GM20000 (cell line): ENCODE measurements at regions not wholly inside any gene's neighbourhood (a gene's known extent, or its start where the extent isn't known, plus 50 kb on each side); places are given as distances from the start of the nearest gene placed in this dataset.

Experiments used
- DNase-seq: peaks from one replicate; pipeline ENCODE4 v3.0.0; 2012; ENCODE audit warnings: low spot score
- TF ChIP-seq, protein P1 (sequence below): IDR thresholded peaks from 2 replicates; pipeline ENCODE4 v1.5.1; 2012; ENCODE audit warnings: mild to moderate bottlenecking, control low read depth; ENCODE audit errors: extremely low read depth, missing control alignments

DNA sequence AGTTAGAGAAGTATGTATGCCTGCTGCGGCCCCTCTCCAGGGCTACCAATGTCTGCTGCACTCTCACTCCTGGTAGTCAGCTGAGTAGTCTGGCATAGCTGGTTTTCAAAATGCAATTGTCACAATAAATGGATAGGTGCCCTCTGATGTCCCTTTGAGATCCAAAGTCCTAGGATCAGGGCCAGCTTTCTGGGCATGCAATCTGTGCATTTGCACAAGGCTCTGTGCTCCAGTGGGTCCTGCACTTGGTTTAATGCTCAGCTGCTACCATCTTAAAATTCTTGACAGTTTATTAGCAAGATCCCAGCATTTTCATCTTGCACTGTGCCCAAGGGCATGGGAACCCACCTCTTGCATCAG is 233.8 kb downstream of the LTN1 start:
- TF ChIP-seq, protein P1, sequence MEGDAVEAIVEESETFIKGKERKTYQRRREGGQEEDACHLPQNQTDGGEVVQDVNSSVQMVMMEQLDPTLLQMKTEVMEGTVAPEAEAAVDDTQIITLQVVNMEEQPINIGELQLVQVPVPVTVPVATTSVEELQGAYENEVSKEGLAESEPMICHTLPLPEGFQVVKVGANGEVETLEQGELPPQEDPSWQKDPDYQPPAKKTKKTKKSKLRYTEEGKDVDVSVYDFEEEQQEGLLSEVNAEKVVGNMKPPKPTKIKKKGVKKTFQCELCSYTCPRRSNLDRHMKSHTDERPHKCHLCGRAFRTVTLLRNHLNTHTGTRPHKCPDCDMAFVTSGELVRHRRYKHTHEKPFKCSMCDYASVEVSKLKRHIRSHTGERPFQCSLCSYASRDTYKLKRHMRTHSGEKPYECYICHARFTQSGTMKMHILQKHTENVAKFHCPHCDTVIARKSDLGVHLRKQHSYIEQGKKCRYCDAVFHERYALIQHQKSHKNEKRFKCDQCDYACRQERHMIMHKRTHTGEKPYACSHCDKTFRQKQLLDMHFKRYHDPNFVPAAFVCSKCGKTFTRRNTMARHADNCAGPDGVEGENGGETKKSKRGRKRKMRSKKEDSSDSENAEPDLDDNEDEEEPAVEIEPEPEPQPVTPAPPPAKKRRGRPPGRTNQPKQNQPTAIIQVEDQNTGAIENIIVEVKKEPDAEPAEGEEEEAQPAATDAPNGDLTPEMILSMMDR: no peak
- DNase-seq: no peak

DNA sequence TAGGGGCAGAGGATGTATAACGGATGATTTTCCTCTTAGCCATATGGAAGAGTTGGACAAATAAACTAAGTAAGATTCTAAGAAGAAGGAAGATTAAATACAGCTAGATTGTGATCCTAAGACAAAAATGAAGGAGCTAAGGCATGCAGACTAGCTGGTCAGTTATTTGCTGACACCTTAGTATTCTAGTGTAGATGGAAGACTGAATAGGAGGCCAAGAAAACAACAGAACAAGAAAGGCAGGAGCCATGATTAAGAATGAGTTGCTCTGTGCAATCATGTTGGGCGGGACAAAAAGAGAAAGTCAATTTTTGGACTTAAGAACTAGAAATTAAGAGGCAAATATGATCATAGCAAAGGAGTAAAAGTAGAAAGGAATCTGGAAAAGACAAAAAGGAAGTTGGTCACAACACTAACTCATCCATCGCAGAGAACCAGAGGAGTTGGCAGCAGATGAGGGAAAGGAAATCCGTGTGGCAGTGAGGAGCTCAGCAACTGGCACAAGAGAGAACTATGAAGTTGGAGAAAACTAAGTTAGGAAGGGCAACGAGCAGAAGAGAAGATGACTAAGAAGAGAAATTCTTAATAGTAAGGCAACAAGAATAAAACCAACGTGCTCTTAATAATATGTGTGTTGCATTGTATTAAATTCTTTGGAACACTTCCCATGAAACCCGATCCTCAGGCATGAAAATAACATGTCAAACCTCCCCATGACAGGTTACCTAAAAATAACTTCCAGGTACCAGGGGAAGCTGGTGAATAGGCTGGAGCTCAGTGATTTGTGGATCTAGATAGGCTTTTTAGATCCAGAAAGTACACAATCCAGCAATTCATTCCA is 234.4 kb downstream of the LTN1 start:
- TF ChIP-seq, protein P1: no peak
- DNase-seq: no peak

DNA sequence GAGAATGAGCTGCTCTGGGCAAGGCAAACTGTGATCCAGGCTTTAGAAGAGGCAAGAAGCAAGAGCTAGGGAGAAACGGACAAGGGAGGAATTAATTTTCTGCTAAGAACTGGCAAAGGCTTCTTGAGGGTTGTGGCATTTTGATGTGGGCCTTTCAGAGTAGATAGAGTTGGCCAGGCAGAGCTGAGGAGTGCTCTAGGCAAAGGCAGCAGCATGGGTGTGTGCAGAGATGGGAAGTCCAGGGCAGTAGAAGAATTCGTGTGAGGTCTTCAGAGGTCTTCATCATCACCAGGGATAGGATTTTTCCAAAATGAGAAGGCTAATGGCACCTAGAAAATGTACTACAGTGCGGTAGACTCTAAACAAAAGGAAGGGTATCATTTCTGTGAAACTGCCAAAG is 237.8 kb downstream of the LTN1 start:
- TF ChIP-seq, protein P1: no peak
- DNase-seq: no peak

DNA sequence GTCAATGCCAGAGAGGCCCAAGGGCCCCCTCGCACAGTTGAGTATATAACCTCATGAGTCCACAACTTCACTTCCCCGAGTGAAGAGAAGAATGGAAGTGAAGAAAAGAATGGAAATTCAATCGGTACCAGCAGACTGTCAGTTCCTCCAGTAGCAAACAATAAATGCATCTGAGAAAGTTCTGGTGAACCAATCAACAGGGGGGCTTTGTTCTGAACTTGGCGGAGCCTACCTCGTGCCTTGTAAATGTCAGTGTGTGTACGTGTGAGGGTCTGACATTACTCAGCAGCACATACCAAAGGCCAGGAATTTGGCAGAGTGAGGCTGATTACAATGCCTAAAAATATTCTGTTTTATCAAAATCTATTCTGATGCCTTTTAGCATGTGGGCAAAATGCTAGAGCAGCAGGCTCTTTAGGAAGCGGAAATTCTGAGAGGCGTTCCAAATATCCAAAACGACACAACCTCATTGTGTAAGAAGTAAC is 238.5 kb downstream of the LTN1 start:
- no peak for DNase-seq
- TF ChIP-seq, protein P1: no peak

DNA sequence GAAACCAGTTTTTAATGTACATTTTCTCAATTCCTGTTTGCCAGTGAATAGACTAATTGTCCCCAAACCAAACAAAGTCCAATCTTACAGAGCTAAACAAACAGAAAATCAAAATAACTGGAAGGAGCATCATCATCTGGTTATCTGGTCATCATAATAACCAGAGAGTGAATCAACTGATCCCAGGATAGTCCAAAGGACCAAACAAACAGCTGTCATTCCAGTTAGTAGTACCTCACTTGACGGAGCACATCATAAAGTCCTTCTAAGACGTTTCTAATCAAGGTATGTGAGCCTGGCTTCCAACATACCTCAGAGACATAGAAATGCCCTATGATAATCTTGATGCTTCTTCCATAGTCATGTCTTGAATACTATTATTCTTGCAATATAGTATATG is 240.5 kb downstream of the LTN1 start:
- no peak for DNase-seq
- TF ChIP-seq, protein P1: no peak

DNA sequence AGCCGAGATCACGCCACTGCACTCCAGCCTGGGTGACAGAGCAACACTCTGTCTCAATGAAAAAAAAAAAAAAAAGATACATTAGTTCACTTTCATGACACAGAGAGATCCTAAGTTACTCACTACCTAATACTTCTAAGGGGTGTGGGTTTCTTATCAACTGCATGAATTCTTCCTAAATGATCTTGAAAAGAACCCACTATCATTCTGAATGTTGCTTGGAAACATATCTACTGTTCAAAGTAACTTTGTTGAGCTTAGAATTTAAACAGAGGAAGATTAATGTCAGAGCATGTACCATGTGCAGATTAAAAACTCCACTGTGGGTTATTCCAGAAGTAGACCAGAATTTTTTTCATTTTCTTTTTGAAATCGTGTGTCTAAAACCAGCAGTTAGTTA is 241.5 kb downstream of the LTN1 start:
- TF ChIP-seq, protein P1: no peak

DNA sequence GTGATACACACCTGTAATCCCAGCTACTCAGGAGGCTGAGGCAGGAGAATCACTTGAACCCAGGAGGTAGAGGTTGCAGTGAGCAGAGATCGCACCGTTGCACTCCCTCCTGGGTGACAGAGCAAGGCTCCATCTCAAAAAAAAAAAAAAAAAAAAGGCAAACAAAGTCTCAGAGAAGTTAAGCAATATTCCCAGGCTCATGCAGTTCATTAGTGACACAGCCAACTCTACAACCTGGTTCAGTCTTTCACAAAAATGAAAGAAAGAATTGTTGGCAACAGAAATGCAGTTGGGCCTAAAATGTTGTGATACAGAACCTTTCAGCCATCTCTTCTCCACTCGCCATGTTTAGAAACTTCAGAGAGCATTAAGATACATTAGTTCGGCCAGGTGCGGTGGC is 242.1 kb downstream of the LTN1 start:
- DNase-seq: no peak
- TF ChIP-seq, protein P1: no peak

More for the DNA sequence above, 241.5 kb downstream of the LTN1 start:
- DNase-seq: no peak
